Large intestine (tissue), 3 donors: ENCODE measurements at regions not wholly inside any gene's neighbourhood (a gene's known extent, or its start where the extent isn't known, plus 50 kb on each side); places are given as distances from the start of the nearest gene placed in this dataset.

Experiments used
- DNase-seq, 2 donors: peaks; one replicate each; pipeline versions ENCODE4 v3.0.0 to v3.0.0-alpha.2; 2013
- H3K27ac ChIP-seq: one replicate; pipeline ENCODE4 v1.5.1; 2013; ENCODE audit warnings: low read length
- H3K27me3 ChIP-seq: 2 replicates; pipeline ENCODE4 v1.6.1; 2013; ENCODE audit warnings: low read length; ENCODE audit not compliant: control insufficient read depth, insufficient read depth
- H3K36me3 ChIP-seq: 2 replicates; pipeline ENCODE4 v1.6.1; 2013; ENCODE audit warnings: low read length; ENCODE audit not compliant: control insufficient read depth, insufficient read depth
- H3K4me1 ChIP-seq: one replicate; pipeline ENCODE4 v1.6.1; 2013; ENCODE audit warnings: low read length; ENCODE audit not compliant: control insufficient read depth, insufficient read depth
- H3K4me3 ChIP-seq: one replicate; pipeline ENCODE4 v1.5.1; 2013; ENCODE audit warnings: low read length
- H3K9me3 ChIP-seq: one replicate; pipeline ENCODE4 v1.6.1; 2013; ENCODE audit warnings: mild to moderate bottlenecking, low read depth, low read length, moderate library complexity; ENCODE audit not compliant: control insufficient read depth
- WGBS: methylation state at CpG from one replicate; pipeline ENCODE4 v1.1.5; 2013; ENCODE audit warnings: low lambda C conversion rate; ENCODE audit not compliant: insufficient coverage; 5-methylcytosine and 5-hydroxymethylcytosine counted together

DNA sequence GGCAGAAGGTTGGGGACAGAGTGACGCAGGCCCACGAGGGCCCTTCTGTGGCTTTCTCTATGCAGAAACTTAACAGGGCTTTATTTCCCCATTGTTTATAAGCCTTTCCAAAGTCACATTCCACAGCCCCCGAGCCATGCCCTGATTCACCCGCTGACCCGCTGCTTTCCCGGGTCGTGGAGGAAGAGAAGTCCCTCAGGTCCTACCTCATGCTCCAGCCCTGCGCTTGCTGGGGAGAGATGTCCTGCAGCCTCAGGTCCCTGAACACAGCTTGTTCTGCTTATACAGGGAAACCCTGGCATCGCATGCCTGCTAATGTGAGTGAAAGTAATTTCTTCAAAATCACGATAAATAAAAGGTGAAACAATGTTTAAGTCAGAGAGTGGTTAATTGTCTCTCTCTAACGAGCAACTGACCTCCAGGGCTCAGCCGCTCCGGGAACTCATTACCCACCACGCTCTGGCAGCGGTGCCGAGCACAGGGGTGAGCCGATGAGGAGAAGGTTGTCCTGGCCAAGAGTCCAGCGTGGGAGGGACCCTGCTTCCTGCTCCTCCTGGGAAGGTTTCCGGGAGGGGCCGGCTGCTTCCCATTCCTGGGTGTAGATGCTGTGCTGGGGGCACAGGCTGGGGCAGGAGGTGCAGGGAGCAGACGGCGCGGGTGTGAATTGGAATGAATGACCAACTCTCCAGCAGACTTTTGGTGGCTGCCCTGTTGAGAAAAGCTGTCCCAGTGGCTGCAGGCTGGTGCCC is 595.2 kb downstream of the BRD1 start:
- WGBS = no CpG with 5 or more reads among the region's 23 CpGs

DNA sequence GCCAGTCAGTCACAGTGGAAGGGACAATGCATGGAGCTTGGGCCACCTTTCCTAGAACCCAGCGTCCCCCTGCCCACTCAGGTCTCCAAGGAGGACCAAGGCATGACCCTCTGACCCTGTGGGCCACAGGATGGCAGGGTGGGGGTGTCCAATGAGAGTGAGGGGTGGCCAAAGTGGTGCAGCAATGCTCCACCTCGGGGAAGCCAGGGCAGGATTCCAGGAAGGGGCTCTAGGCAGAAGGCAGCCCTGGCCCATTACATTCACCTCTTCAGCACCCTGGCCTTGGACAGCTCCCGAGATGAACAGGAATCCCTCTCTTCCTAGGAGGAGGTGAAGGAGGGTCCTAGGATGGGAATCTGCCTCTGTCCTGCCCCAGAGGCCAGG is 597.5 kb downstream of the BRD1 start:
- Histone ChIP-seq H3K27me3 (no peaks in the 10 kb centered on the region), H3K9me3 (no peaks in the 10 kb centered on the region), H3K4me3 (no peak overlapping the region), H3K36me3 (no peaks in the 10 kb centered on the region), H3K4me1 (no peaks in the 10 kb centered on the region), H3K27ac (no peak overlapping the region)
- no CpG with 5 or more reads among the region's 3 CpGs for WGBS
- no peak for DNase-seq

More for the DNA sequence above, 595.2 kb downstream of the BRD1 start:
- no peaks in the 10 kb centered on the region for H3K9me3 ChIP-seq
- H3K27me3 ChIP-seq = no peaks in the 10 kb centered on the region
- H3K36me3 ChIP-seq = no peaks in the 10 kb centered on the region
- H3K27ac ChIP-seq = no peak overlapping the region
- peaks cover 4% of the 10 kb centered on the region for H3K4me1 ChIP-seq
- no peak for DNase-seq
- H3K4me3 ChIP-seq = no peak overlapping the region

GRCh38 chr22:49229483-49230193 is 598.0 kb downstream of the BRD1 start:
- Histone ChIP-seq H3K27ac (no peak overlapping the region), H3K4me3 (no peak overlapping the region), H3K36me3 (no peaks in the 10 kb centered on the region), H3K27me3 (no peaks in the 10 kb centered on the region), H3K9me3 (no peaks in the 10 kb centered on the region), H3K4me1 (no peaks in the 10 kb centered on the region)
- WGBS = no CpG with 5 or more reads among the region's 10 CpGs
- no peak for DNase-seq

DNA sequence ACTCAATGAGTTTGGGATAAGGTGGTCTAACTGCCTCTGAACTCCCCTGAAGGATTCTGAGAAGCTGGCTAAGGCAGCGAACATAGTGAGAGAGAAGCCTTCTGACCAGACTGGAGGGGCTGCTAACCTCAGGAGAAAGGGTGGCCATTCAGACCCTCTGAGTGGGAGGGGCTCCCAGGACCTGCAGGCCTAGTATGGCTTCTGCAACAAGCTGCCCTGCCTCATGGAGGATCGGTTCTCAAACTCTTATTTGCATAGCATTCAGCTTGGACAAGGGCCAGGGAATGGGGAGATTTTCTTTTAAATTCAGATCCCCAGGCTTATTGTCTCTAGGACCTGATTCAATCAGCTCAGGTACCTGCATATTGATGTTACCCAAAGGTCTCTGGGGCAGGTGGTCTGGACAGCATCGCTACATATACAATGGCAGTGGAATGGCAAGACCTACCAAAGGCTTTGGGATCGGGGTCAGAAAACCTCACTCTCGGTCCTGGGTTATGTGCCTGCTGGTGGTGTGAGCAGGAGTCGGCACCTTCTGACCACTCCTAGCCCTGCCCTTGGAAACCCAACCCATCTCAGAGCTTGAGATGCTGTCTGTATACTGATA is 599.1 kb downstream of the BRD1 start:
- no peak for DNase-seq
- Histone ChIP-seq H3K4me1 (no peaks in the 10 kb centered on the region), H3K9me3 (no peaks in the 10 kb centered on the region), H3K36me3 (no peaks in the 10 kb centered on the region), H3K4me3 (no peak overlapping the region), H3K27ac (no peak overlapping the region), H3K27me3 (no peaks in the 10 kb centered on the region)
- no CpG with 5 or more reads among the region's 6 CpGs for WGBS

DNA sequence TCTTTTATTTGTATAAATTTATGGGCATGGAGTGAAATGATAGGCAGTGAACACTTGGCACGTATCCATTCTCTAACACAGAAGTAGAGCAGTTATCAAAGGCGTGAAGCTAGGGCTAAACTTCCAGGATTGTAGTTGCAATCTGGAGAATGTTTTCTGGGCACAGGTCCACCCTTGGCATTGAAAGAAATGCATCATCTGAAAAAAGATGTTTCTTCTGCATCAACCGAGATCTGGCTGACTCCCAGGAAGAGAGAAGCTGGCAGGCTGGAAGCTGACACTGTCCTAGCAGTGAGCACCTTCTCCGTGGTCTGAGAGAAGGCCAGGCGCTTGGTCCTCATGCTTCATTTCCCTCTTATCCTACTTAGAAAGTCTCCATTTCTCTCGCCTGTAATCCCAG is 600.0 kb downstream of the BRD1 start:
- no CpG with 5 or more reads among the region's 6 CpGs for WGBS
- Histone ChIP-seq H3K9me3 (no peaks in the 10 kb centered on the region), H3K36me3 (no peaks in the 10 kb centered on the region), H3K4me3 (no peak overlapping the region), H3K4me1 (no peaks in the 10 kb centered on the region), H3K27ac (no peak overlapping the region), H3K27me3 (no peaks in the 10 kb centered on the region)
- no peak for DNase-seq

DNA sequence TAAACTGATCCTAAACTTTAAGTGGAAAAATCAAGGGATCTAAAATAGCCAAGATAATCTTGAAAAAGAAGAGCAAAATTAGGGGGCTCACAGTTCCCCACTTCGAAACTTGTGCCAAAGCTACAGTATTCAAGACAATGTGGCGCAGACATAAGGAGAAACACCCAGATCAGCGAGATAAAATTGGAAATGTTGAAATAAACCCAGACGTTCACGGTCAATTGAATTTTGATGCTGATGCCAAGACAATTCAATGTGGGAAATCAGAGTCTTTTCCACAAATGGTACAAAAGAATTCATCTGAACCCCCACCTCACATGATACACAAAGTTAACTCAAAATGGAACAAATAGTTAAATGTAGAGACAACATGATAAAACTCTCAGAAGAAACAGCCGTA is 601.6 kb downstream of the BRD1 start:
- H3K4me1 ChIP-seq = no peaks in the 10 kb centered on the region
- H3K27ac ChIP-seq = no peak overlapping the region
- DNase-seq = no peak
- H3K27me3 ChIP-seq = no peaks in the 10 kb centered on the region
- 90% methylated on average over 1 of the region's 6 CpGs for WGBS
- H3K36me3 ChIP-seq = no peaks in the 10 kb centered on the region
- H3K4me3 ChIP-seq = no peak overlapping the region
- H3K9me3 ChIP-seq = no peaks in the 10 kb centered on the region

DNA sequence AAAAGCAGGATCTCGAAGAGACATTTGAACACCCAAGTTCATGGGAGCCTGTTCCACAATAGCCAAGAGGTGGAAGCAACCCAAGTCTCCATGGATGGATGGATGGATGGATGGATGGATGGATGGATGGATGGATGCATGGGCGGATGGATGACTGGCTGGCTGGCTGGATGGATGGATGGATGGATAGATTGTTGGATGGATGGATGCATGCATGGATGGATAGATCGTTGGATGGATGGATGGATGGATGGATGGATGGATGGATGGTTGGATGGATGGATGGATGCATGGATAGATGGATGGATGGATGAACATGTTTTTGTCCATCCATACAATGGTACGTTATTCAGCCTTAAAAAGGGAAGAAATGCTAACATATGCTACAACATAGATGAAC is 603.4 kb downstream of the BRD1 start:
- no peaks in the 10 kb centered on the region for H3K9me3 ChIP-seq
- H3K27ac ChIP-seq = no peak overlapping the region
- no peaks in the 10 kb centered on the region for H3K36me3 ChIP-seq
- H3K4me3 ChIP-seq = no peak overlapping the region
- H3K4me1 ChIP-seq = no peaks in the 10 kb centered on the region
- no peak for DNase-seq
- no peaks in the 10 kb centered on the region for H3K27me3 ChIP-seq
- 20% methylated on average over 1 of the region's 4 CpGs for WGBS

DNA sequence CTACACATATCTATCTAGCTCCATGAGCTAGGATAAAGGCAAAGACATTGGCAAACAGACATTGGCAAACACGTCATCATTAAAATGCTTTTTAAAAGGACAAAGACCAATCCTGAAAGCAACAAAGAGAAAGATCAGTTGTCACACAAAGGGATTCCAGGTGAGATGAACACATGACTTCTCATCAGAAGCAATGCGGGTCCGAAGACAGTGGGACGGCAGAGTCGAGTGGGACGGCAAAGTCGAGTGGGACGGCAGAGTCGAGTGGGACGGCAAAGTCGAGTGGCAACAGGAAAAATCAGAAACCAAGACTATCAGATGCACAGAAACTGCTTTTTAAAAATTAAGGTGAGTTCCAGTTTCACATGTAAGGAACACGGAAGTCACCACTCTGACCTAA is 609.5 kb downstream of the BRD1 start:
- Histone ChIP-seq H3K36me3 (no peaks in the 10 kb centered on the region), H3K27ac (no peak overlapping the region), H3K4me1 (no peaks in the 10 kb centered on the region), H3K9me3 (peaks cover 3% of the 10 kb centered on the region), H3K4me3 (no peak overlapping the region), H3K27me3 (no peaks in the 10 kb centered on the region)
- WGBS = 98% methylated on average over 8 of the region's 12 CpGs
- DNase-seq = no peak

DNA sequence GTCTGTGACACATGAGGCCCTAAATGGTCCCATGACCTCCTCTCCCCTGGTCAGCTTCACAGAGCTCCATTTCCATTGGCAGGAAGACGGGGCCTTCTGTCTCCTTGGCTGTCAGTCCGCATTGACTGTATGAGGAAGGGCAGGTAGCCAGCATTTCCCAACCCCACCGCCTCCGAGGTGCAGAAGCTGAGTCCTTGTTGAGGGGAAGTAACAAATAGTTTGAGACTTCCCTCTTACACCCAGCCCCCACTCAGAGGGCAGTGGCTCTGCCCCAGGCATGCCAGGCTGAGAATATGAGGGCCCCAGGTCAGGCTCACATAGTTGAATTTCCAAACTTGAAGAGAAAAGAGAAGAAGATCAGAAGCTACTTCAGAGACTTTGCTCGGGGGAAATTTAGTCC is 611.1 kb downstream of the BRD1 start:
- no peaks in the 10 kb centered on the region for H3K4me1 ChIP-seq
- WGBS = 40% methylated on average over 1 of the region's 5 CpGs
- H3K4me3 ChIP-seq = no peak overlapping the region
- no peaks in the 10 kb centered on the region for H3K27me3 ChIP-seq
- H3K27ac ChIP-seq = no peak overlapping the region
- no peaks in the 10 kb centered on the region for H3K36me3 ChIP-seq
- H3K9me3 ChIP-seq = peaks cover 3% of the 10 kb centered on the region
- no peak for DNase-seq

DNA sequence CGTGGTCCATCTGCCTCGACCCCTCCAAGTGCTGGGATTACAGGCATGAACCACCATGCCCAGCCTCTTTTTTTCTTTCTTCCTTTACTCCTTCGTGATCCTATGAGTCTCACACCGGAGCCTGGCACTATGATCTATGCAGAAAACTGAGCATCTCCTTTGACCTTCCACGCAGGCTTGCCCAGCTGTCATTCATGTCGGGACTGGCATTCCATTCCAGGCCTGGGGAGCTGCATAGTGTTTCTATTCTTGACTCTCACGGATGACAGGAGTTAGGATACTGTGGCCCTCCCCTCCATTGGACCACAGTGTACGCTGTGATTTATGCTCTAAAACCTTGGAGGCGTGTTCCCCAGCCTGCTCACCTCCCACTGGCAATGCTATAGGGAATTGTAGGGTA is 611.8 kb downstream of the BRD1 start:
- no peak overlapping the region for H3K27ac ChIP-seq
- no peak for DNase-seq
- H3K27me3 ChIP-seq = no peaks in the 10 kb centered on the region
- no peaks in the 10 kb centered on the region for H3K4me1 ChIP-seq
- H3K9me3 ChIP-seq = peaks cover 3% of the 10 kb centered on the region
- H3K36me3 ChIP-seq = no peaks in the 10 kb centered on the region
- 88% methylated on average over 3 of the region's 9 CpGs for WGBS
- H3K4me3 ChIP-seq = no peak overlapping the region
